CD4-positive, alpha-beta T cell (primary cell): ENCODE measurements at regions not wholly inside any gene's neighbourhood (a gene's known extent, or its start where the extent isn't known, plus 50 kb on each side); places are given as distances from the start of the nearest gene placed in this dataset.

Experiments
- ATAC-seq: fragments of 200-7000 bp; cut with Tn5 transposase; one replicate; pipeline ENCODE4 v1.10.0; 2022; ENCODE audit warnings: mild to moderate bottlenecking; ENCODE audit not compliant: poor library complexity
- CTCF ChIA-PET: fragments of 350-600 bp; sonication (Branson Sonifier 250); formaldehyde crosslinking; loops from one replicate; lab custom pipeline; 2021; ENCODE audit warnings: antibody characterized with exemption, inconsistent platforms; lab: Charles Lee
- POLR2A ChIA-PET: fragments of 350-600 bp; sonication (Branson Sonifier 250); formaldehyde crosslinking; loops from one replicate; lab custom pipeline; 2021; ENCODE audit warnings: antibody characterized with exemption, inconsistent platforms; lab: Charles Lee
- DNase-seq, 14 experiments: peaks; one replicate each; pipeline ENCODE4 v3.0.0-alpha.2; 2013 to 2020; ENCODE audit warnings: mixed read lengths in 2 of 14
- H3K27ac ChIP-seq, 2 donors: one replicate each; pipeline versions ENCODE4 v1.5.1 to v1.7.0; 2013; ENCODE audit warnings: low read length in 2 of 2, low read depth in 1 of 2, mild to moderate bottlenecking in 1 of 2
- H3K27me3 ChIP-seq, 2 experiments: 1 replicate in 1 of 2; 2 replicates in 1 of 2; pipeline versions ENCODE4 v1.6.1 to v1.7.0; 2013; ENCODE audit warnings: low read length in 2 of 2, control low read depth in 1 of 2, mild to moderate bottlenecking in 1 of 2, moderate library complexity in 1 of 2; ENCODE audit not compliant: insufficient read depth in 2 of 2, control insufficient read depth in 1 of 2
- H3K36me3 ChIP-seq: one replicate; pipeline ENCODE4 v1.6.1; 2013; ENCODE audit warnings: low read length, control low read depth; ENCODE audit not compliant: insufficient read depth
- H3K4me1 ChIP-seq: one replicate; pipeline ENCODE4 v1.6.1; 2013; ENCODE audit warnings: low read length, control low read depth; ENCODE audit not compliant: insufficient read depth
- H3K4me3 ChIP-seq: one replicate; pipeline ENCODE4 v1.5.1; 2013; ENCODE audit warnings: mild to moderate bottlenecking, low read length, moderate library complexity
- H3K9me3 ChIP-seq, 2 experiments: 1 replicate in 1 of 2; 2 replicates in 1 of 2; pipeline versions ENCODE4 v1.6.1 to v1.7.0; 2013; ENCODE audit warnings: low read length in 2 of 2, mild to moderate bottlenecking in 2 of 2, control low read depth in 1 of 2, moderate library complexity in 1 of 2; ENCODE audit not compliant: control insufficient read depth in 1 of 2, insufficient read depth in 1 of 2
- H3K27ac Mint-ChIP-seq: one replicate; pipeline ENCODE4 v1.8.0; 2020; ENCODE audit warnings: mixed read lengths
- H3K27me3 Mint-ChIP-seq: one replicate; pipeline ENCODE4 v1.8.0; 2021; ENCODE audit warnings: mixed read lengths
- H3K36me3 Mint-ChIP-seq: one replicate; pipeline ENCODE4 v1.8.0; 2021; ENCODE audit warnings: low read depth, mixed read lengths
- H3K4me1 Mint-ChIP-seq: one replicate; pipeline ENCODE4 v1.8.0; 2021; ENCODE audit warnings: low read depth, mixed read lengths
- H3K4me3 Mint-ChIP-seq: one replicate; pipeline ENCODE4 v1.8.0; 2020; ENCODE audit warnings: mild to moderate bottlenecking, mixed read lengths
- H3K9me3 Mint-ChIP-seq: one replicate; pipeline ENCODE4 v1.8.0; 2020; ENCODE audit warnings: mixed read lengths
- CTCF ChIP-seq: fragments of 200-600 bp; IDR thresholded peaks from one replicate; pipeline ENCODE4 v1.8.0; 2022; ENCODE audit warnings: antibody characterized with exemption, mild to moderate bottlenecking
- intact Hi-C, 2 experiments: fragments of 100-400 bp; cut with DNase I in 1 of 2; cut with micrococcal nuclease in 1 of 2; formaldehyde crosslinking; loops; one replicate each; pipeline versions ENCODE4 v1.15.1 to v1.9.0; 2023 to 2025; cut with DNase I, micrococcal nuclease

GRCh38 chrX:99705701-99706100, 704.4 kb downstream of the PCDH19 start:
- Histone ChIP-seq H3K27me3 (no peaks in the 10 kb centered on the region), H3K9me3 (no peaks in the 10 kb centered on the region), H3K36me3 (no peaks in the 10 kb centered on the region), H3K4me1 (no peaks in the 10 kb centered on the region), H3K4me3 (no peak overlapping the region), H3K27ac (no peak overlapping the region)
- TF ChIP-seq CTCF = no peak
- ChIA-PET CTCF (no interaction called here), POLR2A (no interaction called here)
- DNase-seq (no peak), ATAC-seq (no peak)
- H3K27ac Mint-ChIP-seq = no peak overlapping the region
- H3K36me3 Mint-ChIP-seq = no peaks in the 10 kb centered on the region
- no peaks in the 10 kb centered on the region for H3K27me3 Mint-ChIP-seq
- H3K9me3 Mint-ChIP-seq = no peaks in the 10 kb centered on the region
- intact Hi-C loops = no loop called here
- no peaks in the 10 kb centered on the region for H3K4me1 Mint-ChIP-seq
- no peak overlapping the region for H3K4me3 Mint-ChIP-seq

GRCh38 chrX:99703473-99703872, 706.6 kb downstream of the PCDH19 start:
- intact Hi-C loops = no loop called here
- Mint-ChIP-seq H3K9me3 (no peaks in the 10 kb centered on the region), H3K36me3 (no peaks in the 10 kb centered on the region), H3K4me1 (no peaks in the 10 kb centered on the region), H3K27ac (no peak overlapping the region), H3K4me3 (no peak overlapping the region), H3K27me3 (no peaks in the 10 kb centered on the region)
- H3K4me3 ChIP-seq = no peak overlapping the region
- H3K27me3 ChIP-seq = no peaks in the 10 kb centered on the region
- no peaks in the 10 kb centered on the region for H3K36me3 ChIP-seq
- ATAC-seq (no peak), DNase-seq (no peak)
- no peak for TF ChIP-seq CTCF
- H3K27ac ChIP-seq = no peak overlapping the region
- POLR2A ChIA-PET = no interaction called here
- H3K4me1 ChIP-seq = no peaks in the 10 kb centered on the region
- no peaks in the 10 kb centered on the region for H3K9me3 ChIP-seq
- CTCF ChIA-PET = no interaction called here

GRCh38 chrX:99698451-99698850, 711.6 kb downstream of the PCDH19 start:
- ChIA-PET POLR2A (no interaction called here), CTCF (no interaction called here)
- intact Hi-C loops = no loop called here
- Mint-ChIP-seq H3K27ac (no peak overlapping the region), H3K4me3 (no peak overlapping the region), H3K4me1 (no peaks in the 10 kb centered on the region), H3K9me3 (no peaks in the 10 kb centered on the region), H3K36me3 (no peaks in the 10 kb centered on the region), H3K27me3 (no peaks in the 10 kb centered on the region)
- ATAC-seq (no peak), DNase-seq (no peak)
- no peaks in the 10 kb centered on the region for H3K4me1 ChIP-seq
- no peak for TF ChIP-seq CTCF
- no peak overlapping the region for H3K4me3 ChIP-seq
- H3K9me3 ChIP-seq = no peaks in the 10 kb centered on the region
- H3K27ac ChIP-seq = no peak overlapping the region
- H3K36me3 ChIP-seq = no peaks in the 10 kb centered on the region
- H3K27me3 ChIP-seq = no peaks in the 10 kb centered on the region
